ENCODE measurements at regions not wholly inside any gene's neighbourhood (a gene's known extent, or its start where the extent isn't known, plus 50 kb on each side); places are given as distances from the start of the nearest gene placed in this dataset.

GRCh38 chr5:81893961-81894360 lies 77.9 kb upstream of the ATG10 start:
- ATAC-seq (replicated peaks) (no peak), DNase-seq (no peak)
- no peaks in the 10 kb centered on the region for H3K9me3 Mint-ChIP-seq
- no peak overlapping the region for H3K27ac Mint-ChIP-seq
- H3K36me3 Mint-ChIP-seq (ENCODE audit: insufficient read depth): no peaks in the 10 kb centered on the region
- H3K4me1 Mint-ChIP-seq (ENCODE audit: low read depth in 2 of 2): no peaks in the 10 kb centered on the region
- H3K27me3 Mint-ChIP-seq: no peaks in the 10 kb centered on the region
- H3K4me3 Mint-ChIP-seq: no peak overlapping the region

DNA sequence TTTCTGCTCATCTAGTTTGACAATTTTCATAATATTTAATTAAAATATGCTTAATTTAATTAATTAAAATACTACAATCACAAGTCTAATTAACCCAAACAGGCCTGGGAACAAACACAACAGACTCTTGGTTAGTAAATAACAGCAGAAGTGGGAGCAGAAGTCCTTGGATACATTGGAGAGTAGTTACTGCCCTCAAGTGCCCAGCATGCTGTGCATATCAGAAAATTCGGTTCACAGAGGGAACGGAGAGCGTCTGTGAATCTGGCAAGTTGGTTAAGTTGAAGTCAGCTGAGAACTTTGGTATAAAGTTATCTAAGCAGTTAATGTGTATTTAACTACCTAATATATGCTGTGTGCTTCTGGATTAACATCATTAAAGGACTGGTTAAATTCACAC lies 87.0 kb upstream of the ATG10 start:
- no peaks in the 10 kb centered on the region for H3K9me3 Mint-ChIP-seq
- H3K27me3 Mint-ChIP-seq: peaks cover 9 to 22% of the 10 kb centered on the region in 2 donors
- H3K4me1 Mint-ChIP-seq (ENCODE audit: low read depth in 2 of 2): no peaks in the 10 kb centered on the region
- H3K27ac Mint-ChIP-seq: no peak overlapping the region
- H3K4me3 Mint-ChIP-seq: no peak overlapping the region
- no peaks in the 10 kb centered on the region for H3K36me3 Mint-ChIP-seq (ENCODE audit: insufficient read depth)
- DNase-seq: no peak
- ATAC-seq (replicated peaks): no peak

DNA sequence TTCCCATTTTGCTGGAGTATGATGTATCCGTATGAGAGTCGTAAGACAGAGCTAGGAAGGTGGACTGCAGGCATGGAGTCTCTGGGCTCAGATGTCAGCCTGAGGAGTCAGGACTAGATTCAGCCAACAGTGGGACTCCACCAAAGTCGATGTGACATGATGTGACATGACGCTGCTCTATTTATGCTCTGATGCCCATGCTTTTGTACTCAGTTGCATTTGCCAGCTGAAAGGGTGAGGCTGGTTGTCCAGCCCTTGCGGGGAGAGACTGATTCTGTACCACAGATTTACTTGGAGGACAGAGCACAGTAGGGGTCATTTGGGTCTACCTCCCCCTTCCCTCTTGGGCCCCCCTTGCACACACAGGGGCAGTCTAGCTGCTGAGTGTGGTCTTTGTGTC lies 88.5 kb upstream of the ATG10 start:
- DNase-seq (no peak), ATAC-seq (replicated peaks) (no peak)
- Mint-ChIP-seq H3K27me3 (peaks cover 15 to 34% of the 10 kb centered on the region in 2 donors), H3K4me1 (ENCODE audit: low read depth in 2 of 2) (no peaks in the 10 kb centered on the region), H3K36me3 (ENCODE audit: insufficient read depth) (no peaks in the 10 kb centered on the region), H3K27ac (no peak overlapping the region), H3K9me3 (no peaks in the 10 kb centered on the region), H3K4me3 (no peak overlapping the region)

GRCh38 chr5:81881595-81881994 lies 90.2 kb upstream of the ATG10 start:
- H3K27ac Mint-ChIP-seq: no peak overlapping the region
- H3K4me3 Mint-ChIP-seq: no peak overlapping the region
- peaks cover 15 to 34% of the 10 kb centered on the region in 2 donors for H3K27me3 Mint-ChIP-seq
- no peaks in the 10 kb centered on the region for H3K4me1 Mint-ChIP-seq (ENCODE audit: low read depth in 2 of 2)
- H3K9me3 Mint-ChIP-seq: no peaks in the 10 kb centered on the region
- DNase-seq (no peak), ATAC-seq (replicated peaks) (no peak)
- no peaks in the 10 kb centered on the region for H3K36me3 Mint-ChIP-seq (ENCODE audit: insufficient read depth)

DNA sequence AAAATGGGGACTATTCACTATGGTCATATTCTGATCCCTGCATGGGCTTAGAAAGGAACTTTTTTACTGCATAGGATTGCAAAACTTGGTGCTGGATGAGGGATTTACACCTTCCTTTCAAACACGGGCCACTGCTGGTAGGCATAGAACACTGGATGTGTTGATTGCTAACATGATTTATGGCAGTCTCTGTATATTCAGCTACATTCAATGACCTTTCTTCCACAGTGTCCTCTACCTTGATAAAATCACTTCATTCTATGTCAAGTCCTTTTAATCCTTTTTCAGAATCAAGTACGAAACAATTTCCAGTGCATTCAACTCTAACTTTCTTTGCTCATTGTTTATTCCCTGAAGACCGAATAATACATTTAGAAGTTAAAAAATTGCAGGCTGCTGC lies 91.9 kb upstream of the ATG10 start:
- H3K9me3 Mint-ChIP-seq: no peaks in the 10 kb centered on the region
- DNase-seq: no peak
- peaks cover 15 to 34% of the 10 kb centered on the region in 2 donors for H3K27me3 Mint-ChIP-seq
- no peaks in the 10 kb centered on the region for H3K36me3 Mint-ChIP-seq (ENCODE audit: insufficient read depth)
- H3K4me1 Mint-ChIP-seq (ENCODE audit: low read depth in 2 of 2): no peaks in the 10 kb centered on the region
- H3K27ac Mint-ChIP-seq: no peak overlapping the region
- H3K4me3 Mint-ChIP-seq: no peak overlapping the region
- ATAC-seq (replicated peaks): no peak

- peaks cover 14 to 34% of the 10 kb centered on the region in 2 donors for H3K27me3 Mint-ChIP-seq
- no peaks in the 10 kb centered on the region for H3K4me1 Mint-ChIP-seq (ENCODE audit: low read depth in 2 of 2)
- no peak overlapping the region for H3K27ac Mint-ChIP-seq
- DNase-seq (no peak), ATAC-seq (replicated peaks) (no peak)
- no peaks in the 10 kb centered on the region for H3K36me3 Mint-ChIP-seq (ENCODE audit: insufficient read depth)
- H3K9me3 Mint-ChIP-seq: no peaks in the 10 kb centered on the region
- no peak overlapping the region for H3K4me3 Mint-ChIP-seq
These were observed 93.5 kb upstream of the ATG10 start for GRCh38 chr5:81878333-81878732.

GRCh38 chr5:81866994-81867393 lies 104.8 kb upstream of the ATG10 start:
- Mint-ChIP-seq H3K27ac (no peak overlapping the region), H3K4me1 (ENCODE audit: low read depth in 2 of 2) (no peaks in the 10 kb centered on the region), H3K36me3 (ENCODE audit: insufficient read depth) (no peaks in the 10 kb centered on the region), H3K27me3 (peaks cover 0 to 27% of the 10 kb centered on the region in 2 donors), H3K4me3 (no peak overlapping the region), H3K9me3 (no peaks in the 10 kb centered on the region)
- no peak for DNase-seq
- no peak for ATAC-seq (replicated peaks)

DNA sequence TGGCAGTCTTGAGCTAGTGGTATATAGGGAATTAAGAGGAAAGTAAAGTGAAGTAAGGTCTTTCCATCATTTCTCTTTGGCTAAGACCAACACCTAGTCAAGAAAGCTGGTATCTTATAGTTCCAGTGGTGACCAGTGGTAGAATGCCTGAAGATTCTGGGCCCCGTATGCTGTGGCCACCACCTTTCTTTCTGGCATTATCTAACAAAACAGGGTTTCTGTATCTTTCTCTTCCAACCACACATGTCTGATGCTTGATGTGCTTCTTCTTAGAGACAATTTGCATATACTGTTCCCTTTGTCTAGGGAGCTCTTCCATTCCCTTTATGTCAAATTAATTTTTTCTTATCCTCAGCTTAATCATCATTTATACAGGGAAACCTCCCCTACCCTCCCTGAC lies 109.9 kb upstream of the SSBP2 start:
- Mint-ChIP-seq H3K27ac (no peak overlapping the region), H3K9me3 (no peaks in the 10 kb centered on the region), H3K4me3 (no peak overlapping the region), H3K4me1 (ENCODE audit: low read depth in 2 of 2) (no peaks in the 10 kb centered on the region), H3K36me3 (ENCODE audit: insufficient read depth) (no peaks in the 10 kb centered on the region), H3K27me3 (peaks cover 0 to 12% of the 10 kb centered on the region in 2 donors)
- DNase-seq: no peak
- no peak for ATAC-seq (replicated peaks)

- H3K27ac Mint-ChIP-seq: no peak overlapping the region
- DNase-seq (no peak), ATAC-seq (replicated peaks) (no peak)
- no peaks in the 10 kb centered on the region for H3K9me3 Mint-ChIP-seq
- no peaks in the 10 kb centered on the region for H3K4me1 Mint-ChIP-seq (ENCODE audit: low read depth in 2 of 2)
- H3K36me3 Mint-ChIP-seq (ENCODE audit: insufficient read depth): no peaks in the 10 kb centered on the region
- H3K4me3 Mint-ChIP-seq: no peak overlapping the region
- peaks cover 0 to 6% of the 10 kb centered on the region in 2 donors for H3K27me3 Mint-ChIP-seq
These were observed 108.7 kb upstream of the SSBP2 start for GRCh38 chr5:81859624-81860023.

GRCh38 chr5:81856948-81857928 lies 106.3 kb upstream of the SSBP2 start:
- no peak overlapping the region for H3K4me3 Mint-ChIP-seq
- no peaks in the 10 kb centered on the region for H3K27me3 Mint-ChIP-seq
- H3K36me3 Mint-ChIP-seq (ENCODE audit: insufficient read depth): no peaks in the 10 kb centered on the region
- no peak for ATAC-seq (replicated peaks)
- peaks cover 8 to 11% of the 10 kb centered on the region in 2 donors for H3K4me1 Mint-ChIP-seq (ENCODE audit: low read depth in 2 of 2)
- H3K27ac Mint-ChIP-seq: no peak overlapping the region
- DNase-seq: no peak
- no peaks in the 10 kb centered on the region for H3K9me3 Mint-ChIP-seq

- DNase-seq (no peak), ATAC-seq (replicated peaks) (no peak)
- H3K27ac Mint-ChIP-seq: no peak overlapping the region
- peaks cover 19 to 25% of the 10 kb centered on the region in 2 donors for H3K4me1 Mint-ChIP-seq (ENCODE audit: low read depth in 2 of 2)
- no peaks in the 10 kb centered on the region for H3K9me3 Mint-ChIP-seq
- H3K27me3 Mint-ChIP-seq: no peaks in the 10 kb centered on the region
- H3K36me3 Mint-ChIP-seq (ENCODE audit: insufficient read depth): peaks cover 7% of the 10 kb centered on the region
- no peak overlapping the region for H3K4me3 Mint-ChIP-seq
These were observed 104.7 kb upstream of the SSBP2 start for GRCh38 chr5:81855591-81855990.

DNA sequence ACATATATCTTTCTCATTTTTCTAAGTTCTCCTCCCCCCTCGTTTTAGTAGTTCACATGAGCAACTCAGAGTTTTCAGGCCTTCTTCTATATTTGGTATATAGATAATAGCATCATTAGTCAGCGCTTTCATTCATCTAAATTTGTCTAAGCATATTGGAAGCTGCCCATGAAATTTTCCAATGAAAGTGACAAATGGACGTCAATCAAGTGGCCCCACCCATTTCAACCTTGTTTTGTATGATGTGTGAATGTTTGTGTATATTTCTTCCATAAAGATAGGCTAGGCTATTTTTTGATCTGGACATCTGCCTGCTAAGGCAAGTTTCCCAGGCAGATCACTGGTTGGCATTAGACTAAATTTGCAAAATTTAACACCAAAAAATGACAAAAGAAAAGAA lies 104.0 kb upstream of the SSBP2 start:
- Mint-ChIP-seq H3K9me3 (no peaks in the 10 kb centered on the region), H3K27ac (no peak overlapping the region), H3K4me1 (ENCODE audit: low read depth in 2 of 2) (peaks cover 25 to 32% of the 10 kb centered on the region in 2 donors), H3K4me3 (no peak overlapping the region), H3K27me3 (no peaks in the 10 kb centered on the region), H3K36me3 (ENCODE audit: insufficient read depth) (peaks cover 7% of the 10 kb centered on the region)
- ATAC-seq (replicated peaks): no peak
- DNase-seq: no peak

GRCh38 chr5:81854485-81854884 lies 103.6 kb upstream of the SSBP2 start:
- peaks cover 28 to 33% of the 10 kb centered on the region in 2 donors for H3K4me1 Mint-ChIP-seq (ENCODE audit: low read depth in 2 of 2)
- H3K27ac Mint-ChIP-seq: no peak overlapping the region
- H3K9me3 Mint-ChIP-seq: no peaks in the 10 kb centered on the region
- no peaks in the 10 kb centered on the region for H3K27me3 Mint-ChIP-seq
- H3K36me3 Mint-ChIP-seq (ENCODE audit: insufficient read depth): peaks cover 7% of the 10 kb centered on the region
- DNase-seq (no peak), ATAC-seq (replicated peaks) (no peak)
- H3K4me3 Mint-ChIP-seq: no peak overlapping the region

GRCh38 chr5:81853030-81853357 lies 102.1 kb upstream of the SSBP2 start:
- ATAC-seq (replicated peaks): no peak
- peak overlapping the region in 1 of 2 donors; percentile 94 for H3K27ac Mint-ChIP-seq

More at GRCh38 chr5:81853030-81853357, 102.1 kb upstream of the SSBP2 start:
- Mint-ChIP-seq H3K4me1 (ENCODE audit: low read depth in 2 of 2) (peaks cover 28 to 33% of the 10 kb centered on the region in 2 donors), H3K9me3 (no peaks in the 10 kb centered on the region), H3K4me3 (peak overlapping the region; percentile 95 to 96), H3K27me3 (no peaks in the 10 kb centered on the region), H3K36me3 (ENCODE audit: insufficient read depth) (peaks cover 7% of the 10 kb centered on the region)
- no peak for DNase-seq
